Cerebellar cortex (tissue), 1 donor: ENCODE measurements at regions not wholly inside any gene's neighbourhood (a gene's known extent, or its start where the extent isn't known, plus 50 kb on each side); places are given as distances from the start of the nearest gene placed in this dataset.
"Not testable (repeated sequence)": the region's sequence is repeated elsewhere in the genome, so short reads cannot be mapped to it uniquely, and the experiment has no call there.

Experiments used
- DNase-seq: peaks from one replicate; pipeline ENCODE4 v3.0.0-alpha.2; 2015; ENCODE audit warnings: low spot score

DNA sequence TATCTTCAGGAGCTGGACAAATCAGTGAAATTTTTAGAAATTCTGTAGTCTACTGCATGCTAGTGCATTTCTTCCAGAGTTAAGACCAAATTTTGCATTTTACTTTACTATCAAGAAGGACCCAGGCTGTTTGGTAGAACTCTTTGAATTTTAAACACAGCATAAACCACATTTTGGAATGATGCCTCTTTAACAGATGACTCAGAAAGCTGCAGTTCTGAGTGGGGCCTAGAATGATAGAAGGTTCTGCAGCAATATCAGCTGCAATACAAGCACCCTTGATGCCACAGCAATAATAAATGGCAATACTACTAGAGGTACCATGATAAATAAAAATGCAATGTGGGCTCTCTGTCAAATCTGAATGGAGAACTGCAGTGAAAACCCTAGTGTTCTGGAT, 198.7 kb downstream of the TMA16 start:
- DNase-seq = no peak

DNA sequence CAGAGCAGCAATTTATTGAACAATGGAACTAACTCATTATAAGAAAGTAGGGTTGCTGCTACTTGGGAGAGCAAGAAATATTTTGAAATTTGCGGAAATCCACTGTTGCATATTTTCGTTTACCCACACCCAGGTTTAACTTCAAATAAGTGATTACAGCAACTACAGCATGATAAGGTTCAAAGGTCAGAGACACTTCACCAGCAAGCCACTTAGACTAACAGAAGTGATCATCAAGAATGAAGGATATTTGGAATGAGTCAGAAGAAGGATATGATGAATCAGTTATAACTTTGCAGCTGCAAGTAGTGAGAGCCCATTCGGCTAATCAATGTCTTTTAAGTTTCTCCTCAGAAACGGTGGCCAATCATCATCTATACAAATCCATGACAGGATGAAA, 199.3 kb downstream of the TMA16 start:
- DNase-seq = no peak

DNA sequence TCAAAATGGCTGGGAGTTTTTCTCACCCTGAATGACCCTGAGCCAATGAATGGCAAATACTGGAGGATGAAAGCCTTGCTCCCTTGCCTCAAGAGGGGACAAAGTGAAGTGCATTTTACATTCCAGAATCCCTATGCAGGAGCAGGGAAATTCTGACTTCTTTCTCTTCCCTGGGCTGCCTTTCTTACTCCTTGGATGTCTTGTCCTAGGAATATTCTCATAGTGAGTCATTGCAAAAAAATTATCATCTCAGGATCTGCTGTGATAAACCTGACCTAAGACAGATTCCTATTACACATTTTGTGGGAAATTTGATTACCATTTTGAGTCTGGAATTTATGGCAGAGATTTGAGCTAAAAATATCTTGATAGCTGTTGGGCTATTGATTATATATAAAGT, 199.9 kb downstream of the TMA16 start:
- no peak for DNase-seq

DNA sequence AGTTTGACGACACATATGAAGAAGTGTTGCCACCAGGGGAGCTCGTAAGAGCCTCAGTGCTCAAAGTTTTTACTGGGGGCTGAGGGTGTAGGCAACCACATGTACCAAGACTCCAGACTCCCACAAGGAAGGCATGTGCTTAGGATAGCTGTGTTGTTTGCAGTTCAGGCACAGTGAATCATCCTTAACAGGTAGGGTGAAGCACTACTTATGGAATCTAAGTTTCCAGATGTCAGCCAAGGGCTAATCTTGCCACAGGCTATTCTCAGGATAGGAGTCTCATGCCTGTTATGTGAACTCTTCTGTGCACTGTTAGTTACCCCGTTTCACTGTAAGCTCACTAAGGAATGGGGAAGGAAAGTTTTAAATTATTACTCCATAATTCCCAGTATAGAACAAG, 202.6 kb downstream of the TMA16 start:
- no peak for DNase-seq

DNA sequence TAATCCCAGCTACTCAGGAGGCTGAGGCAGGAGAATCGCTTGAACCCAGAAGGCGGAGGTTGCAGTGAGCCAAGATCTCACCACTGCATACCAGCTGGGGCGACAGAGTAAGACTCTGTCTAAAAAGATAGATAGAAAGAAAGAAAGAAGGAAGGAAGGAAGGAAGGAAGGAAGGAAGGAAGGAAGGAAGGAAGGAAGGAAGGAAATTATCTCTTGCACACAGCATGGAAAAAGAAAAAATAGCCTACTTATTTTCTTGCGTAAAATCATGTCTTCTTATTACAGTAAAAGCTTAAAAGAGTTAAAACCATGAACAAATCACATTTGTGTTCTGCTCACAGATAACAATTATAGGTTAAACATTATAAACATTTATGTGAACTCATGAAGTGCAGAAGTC, 205.9 kb downstream of the TMA16 start:
- DNase-seq = not testable (repeated sequence)

DNA sequence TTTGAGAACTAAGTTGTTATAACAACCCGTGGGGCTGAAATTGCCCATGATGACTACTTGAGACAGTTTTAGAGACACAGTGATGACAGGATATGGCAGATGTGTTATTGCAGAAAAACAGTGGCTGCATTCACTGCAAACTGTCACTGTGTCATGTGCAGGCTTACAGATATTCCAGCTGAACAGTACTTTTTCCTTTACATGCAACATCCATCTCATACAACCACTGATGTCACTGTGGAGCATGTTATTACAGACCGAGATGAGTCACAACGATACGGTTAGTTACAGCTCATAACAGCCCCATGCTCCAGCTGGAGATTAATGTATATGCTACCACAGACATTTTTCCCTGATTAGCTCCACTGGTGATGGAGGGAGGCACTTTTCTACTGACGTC, 207.4 kb downstream of the TMA16 start:
- no peak for DNase-seq

DNA sequence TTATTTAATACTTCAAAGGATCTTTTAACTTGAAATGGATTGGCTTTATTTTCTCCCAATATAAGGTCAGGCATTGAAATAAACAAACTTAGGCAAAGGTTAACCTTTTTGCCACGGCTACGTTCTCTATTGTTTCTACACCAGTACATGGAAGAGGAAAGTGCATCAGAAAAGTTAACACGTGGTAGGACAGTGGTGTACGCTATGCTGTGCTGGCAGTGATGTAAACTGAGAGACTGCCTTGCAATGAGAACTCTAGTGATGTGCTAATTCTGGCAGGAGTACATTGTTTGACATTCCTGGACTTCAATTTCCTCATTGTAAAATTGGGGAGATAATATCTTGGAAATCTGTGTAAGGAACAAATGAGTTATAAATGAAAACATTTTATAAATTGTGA, 208.2 kb downstream of the TMA16 start:
- DNase-seq = no peak

DNA sequence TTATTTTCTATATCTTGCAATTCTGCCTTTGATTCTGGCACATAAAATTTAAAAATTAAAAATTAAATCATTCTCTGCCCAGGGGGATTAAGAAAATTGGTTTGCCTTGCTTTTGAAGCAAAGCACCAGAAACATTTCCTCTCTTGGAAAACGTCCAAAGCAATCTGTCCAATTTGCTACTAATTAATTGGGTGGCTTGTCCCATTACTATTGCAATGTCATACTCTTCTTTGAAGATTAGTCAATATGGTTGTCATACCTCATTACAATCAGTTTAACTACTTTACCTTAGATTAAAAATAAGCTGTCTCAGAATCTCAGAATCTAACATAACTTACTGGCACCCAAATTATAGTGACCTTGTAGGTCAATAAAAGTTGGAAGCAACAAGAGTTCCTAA, 208.8 kb downstream of the TMA16 start:
- DNase-seq = no peak

DNA sequence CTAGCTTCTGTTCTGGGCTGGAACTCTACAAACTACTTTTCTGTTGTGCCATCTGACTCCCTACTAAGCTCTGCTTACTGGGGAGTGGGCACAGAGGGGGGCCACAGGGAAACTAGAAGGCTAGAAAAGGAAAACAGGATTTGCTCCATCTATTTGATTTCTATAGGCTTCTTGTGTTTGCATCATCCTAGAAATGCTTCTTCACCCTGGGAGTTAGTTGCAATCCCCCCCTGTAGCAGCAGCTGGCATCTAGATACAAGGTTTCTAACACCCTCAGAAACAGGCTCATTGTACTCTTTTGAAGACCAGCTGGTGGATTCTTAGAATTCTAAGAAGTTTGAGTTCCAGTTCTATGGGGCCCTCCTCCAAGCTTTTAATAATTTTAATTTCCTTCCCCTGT, 213.4 kb downstream of the TMA16 start:
- DNase-seq = no peak

DNA sequence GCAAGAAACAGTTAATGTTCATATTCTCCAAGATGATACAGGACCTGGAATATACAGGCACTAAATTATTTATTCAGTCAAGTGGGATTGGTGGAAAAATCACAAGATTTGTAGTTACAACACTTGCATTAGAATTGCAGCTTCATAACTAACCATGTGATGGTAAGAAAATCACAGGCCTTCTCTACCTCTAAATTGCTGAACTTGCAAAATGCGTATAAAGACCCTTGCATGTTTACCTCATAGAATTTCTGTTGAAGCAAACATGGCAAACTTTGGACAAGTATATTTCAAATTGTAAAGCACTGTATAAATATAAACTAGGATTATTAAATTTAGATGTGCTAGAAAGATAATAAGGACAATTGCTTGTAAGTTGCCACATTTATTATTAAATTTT, 215.1 kb downstream of the TMA16 start:
- DNase-seq = no peak

DNA sequence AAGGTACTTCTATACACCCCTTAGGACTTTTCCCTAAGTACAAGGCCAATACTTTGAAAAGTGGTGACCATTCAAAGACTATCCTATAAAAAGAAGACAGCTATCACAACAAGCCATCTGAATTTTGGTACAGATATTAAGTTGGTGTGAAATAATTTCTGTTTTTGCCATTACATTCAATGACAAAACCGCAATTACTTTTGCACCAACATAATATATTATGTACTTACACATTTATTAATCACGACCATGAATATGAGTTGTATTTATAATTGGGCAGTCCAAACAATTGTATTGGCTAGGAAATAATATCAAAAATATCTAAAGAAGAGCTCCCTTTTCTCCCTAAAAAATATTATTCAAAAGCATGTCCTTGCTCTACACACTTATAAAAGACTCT, 215.7 kb downstream of the TMA16 start:
- DNase-seq = no peak

DNA sequence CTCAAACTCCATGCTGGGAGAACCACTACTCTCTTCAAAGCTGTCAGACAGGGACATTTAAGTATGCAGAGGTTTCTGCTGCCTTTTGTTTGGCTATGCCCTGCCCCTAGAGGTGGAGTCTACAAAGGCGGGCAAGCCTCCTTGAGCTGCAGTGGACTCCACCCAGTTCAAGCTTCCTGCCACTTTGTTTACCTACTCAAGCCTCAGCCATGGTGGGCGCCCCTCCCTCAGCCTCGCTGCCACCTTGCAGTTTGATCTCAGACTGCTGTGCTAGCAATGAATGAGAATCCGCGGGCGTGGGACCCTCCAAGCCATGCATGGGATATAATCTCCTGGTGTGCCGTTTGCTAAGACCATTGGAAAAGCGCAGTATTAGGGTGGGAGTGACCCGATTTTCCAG, 230.0 kb downstream of the TMA16 start:
- DNase-seq = not testable (repeated sequence)

DNA sequence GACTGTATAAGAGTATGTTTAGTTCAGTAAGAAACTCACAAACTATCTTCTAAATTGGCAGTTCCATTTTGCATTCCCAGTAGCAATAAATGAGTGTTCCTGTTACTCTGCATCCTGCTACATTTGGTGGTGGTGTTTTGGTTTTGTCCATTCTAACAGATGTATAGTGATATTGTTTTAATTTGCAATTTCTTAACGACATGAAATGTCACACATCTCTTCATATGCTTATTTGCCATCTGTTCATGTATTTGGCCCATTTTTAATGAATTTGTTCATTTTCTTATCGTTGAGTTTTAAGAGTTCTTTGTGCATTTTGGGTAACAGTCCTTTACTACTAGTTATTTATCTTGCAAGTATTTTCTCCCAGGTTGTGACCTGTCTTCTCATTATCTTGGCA, 232.2 kb downstream of the TMA16 start:
- DNase-seq = no peak

DNA sequence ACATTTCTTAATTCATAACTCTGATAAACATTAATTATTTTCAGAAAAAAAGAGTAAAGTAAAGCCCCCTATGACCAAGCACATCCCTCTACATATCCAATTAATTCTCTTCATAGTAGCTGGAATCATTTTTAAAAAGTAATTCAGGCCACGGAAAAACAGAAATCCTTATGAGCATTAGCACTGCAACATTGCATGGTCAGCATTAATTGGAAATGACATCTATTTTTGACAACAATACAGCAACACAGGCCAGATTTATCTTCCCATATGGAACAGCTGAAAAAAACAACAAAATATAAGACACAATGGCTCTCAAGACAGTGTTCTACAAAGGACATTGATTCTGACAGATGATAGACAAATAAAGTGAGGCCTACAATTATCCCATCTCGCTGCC, 236.6 kb downstream of the TMA16 start:
- no peak for DNase-seq

DNA sequence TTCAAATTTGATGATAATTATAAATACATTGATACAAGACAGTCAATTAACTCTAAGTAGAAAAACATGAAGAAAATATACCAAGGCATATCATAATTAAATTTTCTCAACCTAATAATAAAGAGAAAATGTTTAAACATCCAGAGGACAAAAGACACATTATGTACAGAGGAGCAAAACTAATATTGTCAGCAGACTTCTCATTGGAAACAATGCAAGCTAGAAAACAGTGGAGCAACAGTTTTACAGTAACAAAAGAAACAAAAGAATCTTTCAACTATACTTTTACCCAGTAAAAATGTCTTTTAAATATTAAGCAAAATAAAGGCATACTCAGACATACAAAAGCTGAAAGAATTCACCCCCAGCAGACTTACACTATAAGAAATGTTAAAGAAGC, 238.0 kb downstream of the TMA16 start:
- DNase-seq = no peak

DNA sequence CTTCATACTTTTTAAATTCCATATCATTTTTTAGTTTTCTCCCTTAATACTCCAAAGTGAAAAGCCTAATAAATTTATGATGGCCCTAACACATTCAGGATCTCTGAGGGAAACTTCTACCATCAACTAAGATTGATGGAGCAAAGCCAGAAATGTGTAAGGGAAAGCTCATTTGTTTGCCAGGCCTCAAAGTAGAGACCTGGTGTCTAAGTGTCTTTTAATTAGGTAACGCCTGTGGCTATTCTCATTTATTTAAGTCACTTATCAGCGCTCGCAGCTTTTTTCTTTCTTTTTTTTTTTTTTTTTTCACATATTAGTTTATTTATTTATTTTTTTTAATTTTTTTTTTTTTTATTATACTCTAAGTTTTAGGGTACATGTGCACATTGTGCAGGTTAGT, 242.4 kb downstream of the TMA16 start:
- DNase-seq = no peak

DNA sequence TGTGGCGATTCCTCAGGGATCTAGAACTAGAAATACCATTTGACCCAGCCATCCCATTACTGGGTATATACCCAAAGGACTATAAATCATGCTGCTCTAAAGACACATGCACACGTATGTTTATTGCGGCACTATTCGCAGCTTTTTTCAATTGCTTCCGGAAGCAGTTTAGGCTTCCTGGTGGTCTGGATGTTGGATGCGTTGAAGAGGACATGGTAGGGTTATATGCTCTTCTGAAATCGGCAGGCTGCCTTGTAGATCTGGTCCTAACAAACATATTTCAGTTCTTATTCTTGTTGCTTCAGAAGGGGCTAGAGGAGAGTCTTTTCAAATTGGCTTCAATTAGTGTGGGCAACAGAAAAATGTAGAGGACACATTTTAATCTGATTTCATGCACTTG, 243.4 kb downstream of the TMA16 start:
- DNase-seq = not testable (repeated sequence)

DNA sequence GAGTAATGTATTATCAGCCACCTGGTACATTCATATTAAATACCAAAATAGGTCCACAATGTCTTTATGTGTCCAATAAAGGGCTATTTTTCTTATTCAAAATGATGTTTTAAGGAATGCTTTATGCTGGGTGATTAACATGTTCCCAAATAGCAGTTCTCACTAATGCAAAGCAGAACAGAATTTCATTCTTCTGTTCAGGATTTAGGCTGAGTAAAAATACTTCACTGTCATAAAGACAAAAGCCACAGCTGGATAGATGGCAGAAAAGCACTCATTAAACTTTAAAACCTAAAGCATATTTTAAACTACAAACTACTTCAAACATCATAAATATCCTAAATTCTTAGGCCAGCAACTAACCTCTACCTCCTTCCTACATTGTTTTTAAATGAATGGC, 244.0 kb downstream of the TMA16 start:
- no peak for DNase-seq

DNA sequence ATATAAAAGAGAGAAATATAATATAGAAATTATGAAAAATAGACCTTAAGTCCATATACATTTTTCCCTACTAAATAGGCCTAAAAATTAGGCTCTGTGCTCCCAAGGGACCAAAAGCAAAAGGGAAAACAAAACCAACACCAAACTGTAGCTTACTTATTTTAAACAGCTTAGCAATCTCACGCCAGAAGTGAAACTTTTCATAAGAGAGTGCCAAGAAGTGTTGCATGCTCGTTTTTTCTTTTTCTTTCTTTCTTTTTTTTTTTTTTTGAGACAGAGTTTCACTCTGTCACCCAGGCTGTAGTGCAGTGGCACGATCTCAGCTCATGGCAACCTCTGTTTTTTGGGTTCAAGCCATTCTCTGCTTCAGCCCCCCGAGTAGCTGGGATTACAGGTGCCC, 250.4 kb downstream of the TMA16 start:
- no peak for DNase-seq

DNA sequence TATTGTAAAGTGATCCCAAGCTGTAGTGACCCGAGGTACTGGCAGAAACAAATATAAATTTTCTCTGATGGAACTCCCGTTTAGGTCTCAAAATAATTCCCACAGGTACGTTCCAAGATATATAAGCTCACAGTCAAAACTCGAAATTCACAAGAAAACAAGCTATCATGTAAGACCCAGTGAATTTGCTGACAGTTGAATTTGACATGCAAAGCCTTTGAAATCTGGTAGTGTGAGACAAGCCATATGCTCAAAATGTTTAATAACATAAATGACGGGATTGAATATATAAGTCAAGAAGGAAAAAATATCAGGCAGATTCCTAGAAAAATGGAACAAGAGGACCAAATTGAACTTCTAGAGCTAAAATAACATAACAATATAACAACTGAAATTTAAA, 252.8 kb downstream of the TMA16 start:
- no peak for DNase-seq

DNA sequence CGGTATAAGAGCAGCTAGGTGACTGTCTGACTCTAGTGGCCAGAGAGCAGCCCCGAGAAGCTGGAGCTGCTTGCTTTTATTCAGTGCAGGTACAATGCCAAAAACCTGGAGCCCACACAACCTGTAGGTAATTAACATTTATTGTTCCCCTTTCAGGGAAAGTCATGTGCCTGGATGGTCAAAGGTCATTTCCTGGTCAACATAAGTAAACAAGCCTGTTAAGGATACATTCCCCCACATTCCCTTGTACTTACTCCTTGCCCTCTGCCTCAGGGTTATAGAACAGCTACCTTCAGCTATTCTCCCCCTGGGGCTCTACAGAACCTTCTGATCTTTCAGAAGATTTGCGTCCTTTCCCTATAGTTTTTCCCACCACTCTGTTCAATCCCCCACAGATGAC, 253.4 kb downstream of the TMA16 start:
- no peak for DNase-seq

DNA sequence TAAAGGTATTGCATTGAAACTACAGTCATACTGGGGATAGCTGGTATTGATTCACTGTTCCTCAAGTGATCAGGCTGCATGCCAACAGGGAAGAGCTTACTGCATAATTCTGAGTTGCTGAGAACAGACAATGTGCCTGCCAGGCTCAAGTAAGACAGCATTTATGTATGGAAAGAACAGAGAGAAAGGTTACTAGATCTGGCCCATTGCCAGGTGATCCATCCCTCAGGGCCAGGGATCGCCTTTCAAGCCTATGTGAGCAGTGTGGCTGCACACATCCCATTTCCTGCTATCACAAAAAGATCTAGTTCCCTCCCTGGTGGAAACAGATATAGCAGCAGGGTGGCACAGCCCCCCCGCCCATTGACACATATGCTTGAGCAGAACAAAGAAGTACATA, 254.0 kb downstream of the TMA16 start:
- DNase-seq = no peak

DNA sequence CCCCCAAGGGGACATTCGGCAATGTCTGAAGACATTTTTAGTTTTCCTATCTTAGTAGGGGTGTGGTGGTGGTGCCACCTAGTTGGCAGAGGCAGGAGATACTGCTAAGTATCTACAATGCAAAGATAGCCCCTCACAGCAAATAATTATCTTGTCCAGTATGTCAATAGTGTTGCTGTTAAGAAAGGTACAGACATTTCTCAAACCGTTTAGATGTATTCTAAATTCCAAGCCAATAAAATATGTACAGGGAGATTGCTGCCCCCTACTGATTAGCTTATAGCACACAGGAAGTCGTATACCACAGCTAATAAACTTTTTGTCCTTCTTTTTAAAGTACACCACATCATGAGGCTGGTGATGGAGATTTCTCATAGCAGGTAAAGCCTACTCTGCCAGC, 260.5 kb downstream of the TMA16 start:
- DNase-seq = peak; percentile 3

DNA sequence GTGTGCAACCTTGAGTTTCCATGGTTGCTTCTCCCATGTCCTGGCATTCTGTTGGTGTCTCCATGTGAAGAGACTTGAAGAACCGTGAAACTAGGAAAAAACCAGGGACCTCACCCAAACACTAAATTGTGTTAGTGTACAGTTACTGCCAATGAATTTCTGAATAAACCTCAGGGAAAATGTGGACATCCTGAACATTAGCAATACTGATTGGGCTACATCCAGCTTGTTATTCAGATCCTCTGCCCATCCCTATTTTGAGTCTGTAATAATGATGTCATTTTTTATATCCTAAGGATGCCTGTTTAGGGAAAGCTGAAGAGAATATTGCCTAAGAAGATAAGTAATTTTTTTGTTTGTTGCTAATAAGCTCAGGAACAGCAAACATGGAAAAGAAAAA, 262.7 kb downstream of the TMA16 start:
- no peak for DNase-seq

DNA sequence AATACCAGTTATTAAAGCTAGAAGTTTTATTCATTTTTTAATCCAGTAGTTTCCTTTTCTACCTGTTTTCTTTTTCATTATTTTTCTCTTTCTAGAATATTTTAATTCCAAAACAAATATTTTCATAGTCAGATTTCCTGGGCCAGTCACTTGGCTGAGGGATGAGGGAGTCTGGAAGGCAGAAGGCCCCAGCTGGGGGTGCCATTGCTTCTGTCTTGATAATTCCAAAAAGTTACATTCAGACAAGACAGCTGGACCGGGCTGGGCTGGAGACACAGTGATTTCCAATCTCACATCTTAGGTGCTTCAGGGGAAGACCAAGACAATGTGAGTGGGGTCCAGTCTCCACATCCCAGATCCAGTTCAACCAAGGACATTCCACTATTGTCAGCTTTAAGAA, 263.5 kb downstream of the TMA16 start:
- no peak for DNase-seq
